LNCAP (cell line): ENCODE measurements at regions not wholly inside any gene's neighbourhood (a gene's known extent, or its start where the extent isn't known, plus 50 kb on each side); places are given as distances from the start of the nearest gene placed in this dataset.

ENCODE experiments used
- CTCF ChIP-seq: fragments of 450-650 bp; IDR thresholded peaks from 2 replicates; pipeline ENCODE4 v1.5.1; 2017; ENCODE audit warnings: mild to moderate bottlenecking

GRCh38 chr14:106662936-106663550 lies 1136.7 kb downstream of the TMEM121 start:
- TF ChIP-seq CTCF = no peak

GRCh38 chr14:106663805-106664410 lies 1137.5 kb downstream of the TMEM121 start:
- TF ChIP-seq CTCF = peak; percentile 34

GRCh38 chr14:106665814-106666213 lies 1139.4 kb downstream of the TMEM121 start:
- TF ChIP-seq CTCF = no peak

GRCh38 chr14:106666341-106666740 lies 1140.0 kb downstream of the TMEM121 start:
- TF ChIP-seq CTCF = no peak

GRCh38 chr14:106670011-106670410 lies 1143.6 kb downstream of the TMEM121 start:
- TF ChIP-seq CTCF = no peak

- TF ChIP-seq CTCF = peak; percentile 9; the same call in 1 of the 2 replicates
Measured at GRCh38 chr14:106674509-106675125, 1148.2 kb downstream of the TMEM121 start.

- TF ChIP-seq CTCF = no peak
Measured at GRCh38 chr14:106679776-106680175, 1153.4 kb downstream of the TMEM121 start.
